Activated CD4-positive, alpha-beta T cell treated with anti-CD3 and anti-CD28 coated beads, Interleukin-2, amount 50 U/mL, for 4 hours (primary cell): ENCODE measurements at regions not wholly inside any gene's neighbourhood (a gene's known extent, or its start where the extent isn't known, plus 50 kb on each side); places are given as distances from the start of the nearest gene placed in this dataset.
A peak's percentile ranks its signal among the peaks of the same experiment; 100 is the strongest.

Experiments
- DNase-seq, 2 experiments: peaks; one replicate each; pipeline ENCODE4 v3.0.0-alpha.2; 2020

DNA sequence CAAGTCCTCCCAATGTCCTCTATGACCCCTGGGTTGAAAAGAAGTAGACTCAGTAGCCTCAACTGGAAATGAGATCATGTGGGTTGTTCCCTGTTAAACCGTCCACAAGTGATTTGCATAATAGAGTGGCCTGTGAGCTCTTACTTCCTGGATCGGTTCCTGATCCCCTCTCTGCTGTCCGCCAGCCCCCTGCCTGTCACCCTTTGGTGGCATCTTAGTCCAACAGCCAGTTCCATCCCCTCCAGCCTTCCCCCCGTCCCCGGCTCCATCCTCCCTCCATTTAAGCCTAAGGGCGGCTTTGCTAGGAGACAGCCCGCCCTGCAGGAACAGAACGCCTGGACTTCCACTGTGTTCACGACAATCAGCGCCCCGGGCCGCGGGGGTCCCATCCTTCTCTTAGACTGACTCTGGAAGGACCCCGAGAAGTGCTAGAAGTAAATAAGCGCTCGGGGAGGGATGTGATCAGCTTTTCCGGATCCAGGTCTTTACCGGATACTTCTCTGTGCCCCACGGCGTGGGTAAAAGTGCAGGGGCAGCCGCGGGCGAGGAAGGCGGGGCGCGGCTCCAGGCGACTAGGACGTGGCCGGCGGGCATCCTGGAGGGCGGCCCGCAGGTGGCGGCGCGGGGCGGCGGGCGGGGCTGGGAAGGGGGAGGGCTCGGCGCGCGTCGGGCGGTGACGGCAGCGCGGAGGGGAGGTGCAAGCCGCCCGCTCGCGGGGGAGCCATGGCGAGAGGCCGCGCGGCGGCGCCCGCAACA, 51.2 kb upstream of the ULK4 start:
- peak; percentile 58 for DNase-seq

DNA sequence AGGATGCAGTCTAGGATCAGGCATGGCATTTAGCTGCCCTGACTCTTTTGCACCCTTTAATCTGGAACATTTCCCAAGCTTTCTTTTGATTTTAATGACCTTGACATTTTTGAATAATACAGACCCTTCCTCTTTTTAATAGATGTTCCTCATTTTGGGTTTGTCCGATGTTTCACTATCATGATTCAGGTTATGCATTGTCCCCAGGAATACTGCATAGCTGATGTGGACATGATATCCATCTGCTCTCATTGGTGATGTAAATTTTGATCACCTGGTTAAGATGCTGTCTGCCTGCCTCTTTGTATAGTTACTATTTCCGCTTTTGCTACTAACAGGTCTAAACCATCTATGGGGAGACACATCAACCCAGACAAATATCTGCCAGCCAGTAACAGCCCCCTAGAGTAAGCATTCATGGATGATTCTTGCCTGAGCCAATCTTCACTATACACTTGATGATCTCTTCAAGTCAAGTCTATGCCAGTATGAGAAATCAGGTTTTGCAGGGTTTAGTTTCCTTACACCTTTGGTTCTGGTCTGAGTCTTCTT, 50.6 kb upstream of the ULK4 start:
- no peak for DNase-seq
